HG02884 (cell line): ENCODE measurements at regions not wholly inside any gene's neighbourhood (a gene's known extent, or its start where the extent isn't known, plus 50 kb on each side); places are given as distances from the start of the nearest gene placed in this dataset.
"Not testable (repeated sequence)": the region's sequence is repeated elsewhere in the genome, so short reads cannot be mapped to it uniquely, and the experiment has no call there.

Source experiments
- ATAC-seq: cut with Tn5 transposase; IDR thresholded peaks from one replicate; pipeline ENCODE4 v1.9.1; 2021; ENCODE audit warnings: mild to moderate bottlenecking, moderate library complexity; ENCODE audit not compliant: unreplicated experiment

- no peak for ATAC-seq
These were observed 436.0 kb downstream of the CNTNAP4 start for GRCh38 chr16:76713191-76713590.

- ATAC-seq, result not testable (repeated sequence)
These were observed 439.1 kb downstream of the CNTNAP4 start for GRCh38 chr16:76716251-76716650.

GRCh38 chr16:76724181-76724580, 447.0 kb downstream of the CNTNAP4 start:
- ATAC-seq, result no peak

GRCh38 chr16:76729525-76729924, 452.3 kb downstream of the CNTNAP4 start:
- no peak for ATAC-seq

- no peak for ATAC-seq
These were observed 455.7 kb downstream of the CNTNAP4 start for GRCh38 chr16:76732894-76733293.

GRCh38 chr16:76741623-76742022, 449.4 kb upstream of the MON1B start:
- no peak for ATAC-seq

- no peak for ATAC-seq
These were observed 442.3 kb upstream of the MON1B start for GRCh38 chr16:76748461-76749348.

GRCh38 chr16:76749780-76750375, 441.1 kb upstream of the MON1B start:
- no peak for ATAC-seq

- ATAC-seq, result no peak
These were observed 435.5 kb upstream of the MON1B start for GRCh38 chr16:76755496-76755895.

GRCh38 chr16:76756423-76756822, 434.6 kb upstream of the MON1B start:
- no peak for ATAC-seq

GRCh38 chr16:76756951-76757350, 434.0 kb upstream of the MON1B start:
- no peak for ATAC-seq

- no peak for ATAC-seq
These were observed 424.5 kb upstream of the MON1B start for GRCh38 chr16:76766538-76766937.

- ATAC-seq, result no peak
These were observed 422.7 kb upstream of the MON1B start for GRCh38 chr16:76768316-76768715.

- ATAC-seq, result no peak
These were observed 422.0 kb upstream of the MON1B start for GRCh38 chr16:76768948-76769347.

- ATAC-seq, result no peak
These were observed 419.8 kb upstream of the MON1B start for GRCh38 chr16:76771216-76771615.

- ATAC-seq, result no peak
These were observed 413.1 kb upstream of the MON1B start for GRCh38 chr16:76777721-76778465.

- no peak for ATAC-seq
These were observed 410.4 kb upstream of the MON1B start for GRCh38 chr16:76780556-76780955.

GRCh38 chr16:76784530-76784929, 406.5 kb upstream of the MON1B start:
- no peak for ATAC-seq

- no peak for ATAC-seq
These were observed 403.6 kb upstream of the MON1B start for GRCh38 chr16:76787394-76787793.

GRCh38 chr16:76791151-76791550, 399.8 kb upstream of the MON1B start:
- ATAC-seq, result no peak

- no peak for ATAC-seq
These were observed 394.6 kb upstream of the MON1B start for GRCh38 chr16:76796416-76796815.

GRCh38 chr16:76796978-76797377, 394.0 kb upstream of the MON1B start:
- ATAC-seq, result no peak
